Esophagus (tissue), 2 donors: ENCODE measurements at regions not wholly inside any gene's neighbourhood (a gene's known extent, or its start where the extent isn't known, plus 50 kb on each side); places are given as distances from the start of the nearest gene placed in this dataset.
"Not testable (repeated sequence)": the region's sequence is repeated elsewhere in the genome, so short reads cannot be mapped to it uniquely, and the experiment has no call there.

Experiments used
- H3K27ac ChIP-seq, 2 donors: one replicate each; pipeline ENCODE4 v1.5.1; 2013; ENCODE audit warnings: low read depth in 2 of 2, mild to moderate bottlenecking in 2 of 2, inconsistent platforms in 1 of 2, low read length in 1 of 2, moderate library complexity in 1 of 2
- H3K27me3 ChIP-seq, 2 donors: one replicate each; pipeline ENCODE4 v1.6.1; 2013; ENCODE audit warnings: low read length in 2 of 2, control low read depth in 1 of 2, mild to moderate bottlenecking in 1 of 2; ENCODE audit not compliant: insufficient read depth in 2 of 2, control insufficient read depth in 1 of 2
- H3K36me3 ChIP-seq, 2 donors: one replicate each; pipeline ENCODE4 v1.6.1; 2013; ENCODE audit warnings: low read length in 1 of 2; ENCODE audit not compliant: control insufficient read depth in 2 of 2, insufficient read depth in 2 of 2
- H3K4me1 ChIP-seq, 2 donors: one replicate each; pipeline ENCODE4 v1.6.1; 2013; ENCODE audit warnings: low read length in 1 of 2; ENCODE audit not compliant: control insufficient read depth in 2 of 2, insufficient read depth in 2 of 2
- H3K4me3 ChIP-seq, 2 donors: one replicate each; pipeline ENCODE4 v1.5.1; 2013; ENCODE audit warnings: low read length in 2 of 2, mild to moderate bottlenecking in 2 of 2, low read depth in 1 of 2, moderate library complexity in 1 of 2
- H3K9me3 ChIP-seq, 2 donors: one replicate each; pipeline ENCODE4 v1.6.1; 2013; ENCODE audit warnings: mild to moderate bottlenecking in 2 of 2, low read depth in 1 of 2, low read length in 1 of 2, moderate library complexity in 1 of 2; ENCODE audit not compliant: control insufficient read depth in 2 of 2, insufficient read depth in 1 of 2
- whole genome bisulfite sequencing, 2 donors: extraction: QIAGEN DNeasy Blood & Tissue Kit; methylation state at CpG; one replicate each; pipeline ENCODE4 v1.1.7; 2013; 5-methylcytosine and 5-hydroxymethylcytosine counted together
- donor health status: healthy with polysubstance abuse.
- donor health status: Bipolar disorder and iron deficiency.

- Histone ChIP-seq H3K4me1 (peaks cover 4 to 5% of the 10 kb centered on the region in 2 donors), H3K27me3 (no peaks in the 10 kb centered on the region), H3K36me3 (no peaks in the 10 kb centered on the region), H3K27ac (no peak overlapping the region), H3K9me3 (no peaks in the 10 kb centered on the region), H3K4me3 (no peak overlapping the region)
- 65 to 79% methylated on average over 3 of the region's 3 CpGs for WGBS, 2 donors
These were observed 133.7 kb downstream of the ATL2 start for GRCh38 chr2:38243186-38243880.

- WGBS, 2 donors: 56 to 74% methylated on average over 10 of the region's 10 CpGs
- H3K27ac ChIP-seq: no peak overlapping the region
- no peaks in the 10 kb centered on the region for H3K9me3 ChIP-seq
- no peaks in the 10 kb centered on the region for H3K36me3 ChIP-seq
- H3K4me1 ChIP-seq: peaks cover under 1 to 4% of the 10 kb centered on the region in 2 donors
- H3K4me3 ChIP-seq: no peak overlapping the region
- H3K27me3 ChIP-seq: no peaks in the 10 kb centered on the region
These were observed 137.6 kb downstream of the ATL2 start for GRCh38 chr2:38239452-38239851.

GRCh38 chr2:38238705-38239104 is 138.4 kb downstream of the ATL2 start:
- not testable (repeated sequence) for H3K9me3 ChIP-seq, H3K4me3 ChIP-seq, H3K4me1 ChIP-seq, H3K27me3 ChIP-seq, H3K27ac ChIP-seq, H3K36me3 ChIP-seq
- 95 to 97% methylated on average over 5 of the region's 5 CpGs for WGBS, 2 donors

DNA sequence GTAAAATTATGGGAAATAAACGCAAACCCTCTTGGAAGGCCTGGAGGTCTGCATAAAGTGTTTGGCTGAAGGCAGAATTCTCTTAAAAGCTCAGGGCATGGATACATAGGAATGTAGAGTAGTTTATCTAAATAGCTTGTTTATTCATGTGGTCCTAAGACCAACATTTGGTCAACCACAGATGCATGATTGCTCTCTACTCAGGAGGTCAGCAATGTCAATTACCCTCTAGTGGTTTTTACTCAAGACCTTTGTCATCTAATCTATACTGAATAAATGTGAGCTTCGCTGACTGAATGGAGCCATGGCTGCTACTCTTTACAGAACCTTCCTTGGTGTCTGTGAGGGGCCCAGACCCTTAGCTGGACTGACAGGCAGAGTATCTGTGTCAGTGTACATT is 139.8 kb downstream of the ATL2 start:
- Histone ChIP-seq H3K9me3 (no peaks in the 10 kb centered on the region), H3K4me3 (no peak overlapping the region), H3K27ac (no peak overlapping the region), H3K4me1 (peaks cover 0 to 4% of the 10 kb centered on the region in 2 donors), H3K36me3 (no peaks in the 10 kb centered on the region), H3K27me3 (no peaks in the 10 kb centered on the region)
- 91 to 93% methylated on average over 2 of the region's 2 CpGs for WGBS, 2 donors

GRCh38 chr2:38233231-38233983 is 143.7 kb downstream of the ATL2 start:
- 77 to 80% methylated on average over 9 of the region's 9 CpGs for WGBS, 2 donors
- H3K9me3 ChIP-seq: no peaks in the 10 kb centered on the region
- no peak overlapping the region for H3K4me3 ChIP-seq

GRCh38 chr2:38232454-38232853 is 144.6 kb downstream of the ATL2 start:
- WGBS, 2 donors: 88 to 91% methylated on average over 1 of the region's 1 CpG
- Histone ChIP-seq H3K4me1 (no peaks in the 10 kb centered on the region), H3K36me3 (no peaks in the 10 kb centered on the region), H3K4me3 (no peak overlapping the region), H3K27ac (no peak overlapping the region), H3K27me3 (no peaks in the 10 kb centered on the region), H3K9me3 (no peaks in the 10 kb centered on the region)

More at GRCh38 chr2:38233231-38233983, 143.7 kb downstream of the ATL2 start:
- no peak overlapping the region for H3K27ac ChIP-seq
- H3K36me3 ChIP-seq: no peaks in the 10 kb centered on the region
- no peaks in the 10 kb centered on the region for H3K4me1 ChIP-seq
- H3K27me3 ChIP-seq: no peaks in the 10 kb centered on the region

DNA sequence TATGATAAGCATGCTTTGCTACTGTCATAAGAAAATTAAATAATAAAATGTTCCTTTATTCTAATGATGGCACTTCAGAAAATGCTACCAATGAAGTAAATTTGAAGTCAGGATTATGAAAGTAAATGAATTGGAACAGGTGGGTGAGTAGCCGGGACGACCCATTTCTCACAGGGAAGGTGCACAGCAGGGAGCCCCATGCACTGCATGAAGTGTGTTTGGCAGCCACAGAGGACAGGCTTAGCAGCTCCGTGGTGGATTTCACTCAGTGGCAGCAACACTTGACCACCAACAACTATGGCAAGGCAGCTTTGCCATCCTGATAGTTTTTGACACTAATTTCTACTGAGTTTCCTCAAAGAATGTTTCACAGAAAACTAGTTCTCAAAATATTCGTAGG is 146.3 kb downstream of the ATL2 start:
- Histone ChIP-seq H3K36me3 (no peaks in the 10 kb centered on the region), H3K27me3 (no peaks in the 10 kb centered on the region), H3K27ac (no peak overlapping the region), H3K4me3 (no peak overlapping the region), H3K9me3 (no peaks in the 10 kb centered on the region), H3K4me1 (no peaks in the 10 kb centered on the region)
- WGBS, 2 donors: 55 to 58% methylated on average over 4 of the region's 4 CpGs

- no peak overlapping the region for H3K27ac ChIP-seq
- H3K36me3 ChIP-seq: no peaks in the 10 kb centered on the region
- no peaks in the 10 kb centered on the region for H3K9me3 ChIP-seq
- H3K27me3 ChIP-seq: no peaks in the 10 kb centered on the region
- H3K4me1 ChIP-seq: no peaks in the 10 kb centered on the region
- H3K4me3 ChIP-seq: no peak overlapping the region
These were observed 148.3 kb downstream of the ATL2 start for GRCh38 chr2:38228753-38229152.

GRCh38 chr2:38224821-38225437 is 149.0 kb upstream of the CYP1B1 start:
- Histone ChIP-seq H3K27ac (no peak overlapping the region), H3K27me3 (no peaks in the 10 kb centered on the region), H3K9me3 (no peaks in the 10 kb centered on the region)

More at GRCh38 chr2:38224821-38225437, 149.0 kb upstream of the CYP1B1 start:
- Histone ChIP-seq H3K4me3 (no peak overlapping the region), H3K4me1 (no peaks in the 10 kb centered on the region), H3K36me3 (no peaks in the 10 kb centered on the region)
- WGBS, 2 donors: 73 to 82% methylated on average over 1 of the region's 1 CpG
